ENCODE measurements at regions not wholly inside any gene's neighbourhood (a gene's known extent, or its start where the extent isn't known, plus 50 kb on each side); places are given as distances from the start of the nearest gene placed in this dataset.

- no peaks in the 10 kb centered on the region for H3K4me1 ChIP-seq
- H3K27me3 ChIP-seq = no peaks in the 10 kb centered on the region
- no peak overlapping the region for H3K27ac ChIP-seq
- H3K9me3 ChIP-seq = no peaks in the 10 kb centered on the region
- ATAC-seq (ENCODE audit: low FRiP score in 2 of 2) = no peak
- no peaks in the 10 kb centered on the region for H3K36me3 ChIP-seq
- WGBS, 2 donors = 84 to 86% methylated on average over 5 of the region's 5 CpGs
- DNase-seq = no peak
- TF ChIP-seq CTCF (IDR thresholded peaks at IDR 0.05) = no peak
- no peak for TF ChIP-seq EP300 (IDR thresholded peaks at IDR 0.05)
- no peak for TF ChIP-seq POLR2AphosphoS5 (IDR thresholded peaks at IDR 0.05)
- no peak for TF ChIP-seq POLR2A (IDR thresholded peaks at IDR 0.05)
- no peak overlapping the region for H3K4me3 ChIP-seq
Observed at GRCh38 chr4:137621056-137621455, 88.8 kb upstream of the PCDH18 start.

- TF ChIP-seq POLR2AphosphoS5 (IDR thresholded peaks at IDR 0.05) (no peak), EP300 (IDR thresholded peaks at IDR 0.05) (no peak), CTCF (IDR thresholded peaks at IDR 0.05) (no peak), POLR2A (IDR thresholded peaks at IDR 0.05) (no peak)
- WGBS, 2 donors = 76 to 90% methylated on average over 1 of the region's 1 CpG
- Histone ChIP-seq H3K27me3 (no peaks in the 10 kb centered on the region), H3K27ac (no peak overlapping the region), H3K9me3 (no peaks in the 10 kb centered on the region), H3K36me3 (no peaks in the 10 kb centered on the region), H3K4me3 (no peak overlapping the region), H3K4me1 (no peaks in the 10 kb centered on the region)
- DNase-seq = no peak
- no peak for ATAC-seq (ENCODE audit: low FRiP score in 2 of 2)
Observed at GRCh38 chr4:137614491-137614890, 82.2 kb upstream of the PCDH18 start.

- TF ChIP-seq POLR2AphosphoS5 (IDR thresholded peaks at IDR 0.05) = no peak
- no peak for TF ChIP-seq POLR2A (IDR thresholded peaks at IDR 0.05)
- no peak for TF ChIP-seq EP300 (IDR thresholded peaks at IDR 0.05)
- no peak for TF ChIP-seq CTCF (IDR thresholded peaks at IDR 0.05)
- H3K4me3 ChIP-seq = no peak overlapping the region
- ATAC-seq (ENCODE audit: low FRiP score in 2 of 2) (no peak), DNase-seq (no peak)
- H3K36me3 ChIP-seq = no peaks in the 10 kb centered on the region
- H3K9me3 ChIP-seq = no peaks in the 10 kb centered on the region
- H3K4me1 ChIP-seq = no peaks in the 10 kb centered on the region
- no peak overlapping the region for H3K27ac ChIP-seq
- 51 to 74% methylated on average over 2 to 3 of the region's 3 CpGs for WGBS, 2 donors
- no peaks in the 10 kb centered on the region for H3K27me3 ChIP-seq
Observed at GRCh38 chr4:137611998-137612700, 79.9 kb upstream of the PCDH18 start.

- Histone ChIP-seq H3K4me3 (no peak overlapping the region), H3K27ac (no peak overlapping the region), H3K27me3 (no peaks in the 10 kb centered on the region), H3K36me3 (no peaks in the 10 kb centered on the region), H3K9me3 (no peaks in the 10 kb centered on the region), H3K4me1 (no peaks in the 10 kb centered on the region)
- WGBS, 2 donors = 87 to 92% methylated on average over 2 of the region's 2 CpGs
- ATAC-seq (ENCODE audit: low FRiP score in 2 of 2) = no peak
- no peak for DNase-seq
- no peak for TF ChIP-seq POLR2A (IDR thresholded peaks at IDR 0.05)
- no peak for TF ChIP-seq EP300 (IDR thresholded peaks at IDR 0.05)
- TF ChIP-seq CTCF (IDR thresholded peaks at IDR 0.05) = peak in 1 of 6 experiments; percentile 26
Observed at GRCh38 chr4:137610960-137611359, 78.7 kb upstream of the PCDH18 start.

All from upper lobe of left lung (tissue), 6 donors.